K562 (cell line): ENCODE measurements at regions not wholly inside any gene's neighbourhood (a gene's known extent, or its start where the extent isn't known, plus 50 kb on each side); places are given as distances from the start of the nearest gene placed in this dataset.

Experiments
- ATAC-seq: fragments of 200-7000 bp; cut with Tn5 transposase; 3 replicates; pipeline ENCODE4 v1.9.1; 2020; ENCODE audit warnings: moderate library complexity
- BruUV-seq: library from RNA; stranded (reverse); fragments of 400-500 nt; replicated peaks from 2 replicates; lab custom pipeline; 2021; lab: Mats Ljungman, UMichigan
- CTCF ChIA-PET: fragments of 300-600 bp; formaldehyde crosslinking; extraction: SDS; loops from one replicate; lab custom pipeline; 2021; ENCODE audit warnings: low intra/inter-chr PET ratio; lab: Yijun Ruan, JAX
- POLR2A ChIA-PET: fragments of 300-600, 350-650 bp; sonication (Branson Sonifier 250); formaldehyde crosslinking; extraction: SDS; loops from one replicate; lab custom pipeline; 2021; ENCODE audit warnings: antibody characterized with exemption, inconsistent platforms; lab: Yijun Ruan, JAX
- DNase-seq, 4 experiments: peaks; one replicate each; pipeline versions ENCODE4 v3.0.0 to v3.0.0-alpha.2; 2011 to 2018; ENCODE audit warnings: low spot score in 3 of 4, mixed read lengths in 3 of 4; ENCODE audit errors: extremely low read depth in 1 of 4
- FAIRE-seq: peaks from 2 replicates; lab custom pipeline; 2011; peaks lifted over from hg19 to GRCh38; lab: Jason Lieb, UNC
- H2AFZ ChIP-seq: 2 replicates; pipeline ENCODE4 v1.6.0; 2011; ENCODE audit warnings: low read depth, low read length, control low read depth, inconsistent platforms
- H3K27ac ChIP-seq: fragments of 200-600 bp; 3 replicates; pipeline ENCODE4 v1.8.0; 2011; ENCODE audit warnings: low read depth, mild to moderate bottlenecking, control low read depth, inconsistent platforms, low read length, moderate library complexity, mixed read lengths; ENCODE audit errors: extremely low read depth
- H3K27me3 ChIP-seq, 2 experiments: fragments of 300-600 bp in 1 of 2; 2 replicates in 1 of 2; 3 replicates in 1 of 2; pipeline versions ENCODE4 v1.6.0 to v1.8.0; 2011; ENCODE audit warnings: inconsistent platforms in 2 of 2, low read length in 2 of 2, mild to moderate bottlenecking in 1 of 2, mixed read lengths in 1 of 2, moderate library complexity in 1 of 2; ENCODE audit not compliant: control insufficient read depth in 2 of 2, insufficient read depth in 2 of 2
- H3K36me3 ChIP-seq: fragments of 300-600 bp; 3 replicates; pipeline ENCODE4 v1.8.0; 2011; ENCODE audit warnings: mild to moderate bottlenecking, low read length, inconsistent platforms; ENCODE audit not compliant: control insufficient read depth, insufficient read depth
- H3K4me1 ChIP-seq, 2 experiments: fragments of 200-600 bp in 1 of 2; replicated peaks in 1 of 2; 2 replicates in 1 of 2; 3 replicates in 1 of 2; pipeline versions ENCODE4 v1.5.1 to v1.8.0; 2011; ENCODE audit warnings: inconsistent platforms in 2 of 2, low read length in 2 of 2, mild to moderate bottlenecking in 1 of 2, mixed read lengths in 1 of 2, moderate library complexity in 1 of 2; ENCODE audit not compliant: control insufficient read depth in 2 of 2, insufficient read depth in 2 of 2
- H3K4me2 ChIP-seq: 2 replicates; pipeline ENCODE4 v1.6.1; 2011; ENCODE audit warnings: low read length, control low read depth, inconsistent platforms, mixed read lengths; ENCODE audit not compliant: insufficient read depth
- H3K4me3 ChIP-seq: fragments of 200-600 bp; sonication (generic), shearing (Covaris generic); 2 replicates; pipeline ENCODE4 v1.5.1; 2016; ENCODE audit warnings: control low read depth, inconsistent platforms
- H3K79me2 ChIP-seq: fragments of 200-600 bp; 3 replicates; pipeline ENCODE4 v1.8.0; 2011; ENCODE audit warnings: low read length, inconsistent platforms; ENCODE audit not compliant: control insufficient read depth, insufficient read depth
- H3K9ac ChIP-seq, 2 experiments: 2 replicates each; pipeline versions ENCODE4 v1.6.0 to v1.6.1; 2011; ENCODE audit warnings: low read depth in 2 of 2, low read length in 2 of 2, control low read depth in 1 of 2, inconsistent platforms in 1 of 2, mild to moderate bottlenecking in 1 of 2, mixed read lengths in 1 of 2; ENCODE audit not compliant: insufficient read depth in 1 of 2
- H3K9me1 ChIP-seq: one replicate; pipeline ENCODE4 v1.6.0; 2011; ENCODE audit warnings: inconsistent platforms, mild to moderate bottlenecking, low read length, moderate library complexity; ENCODE audit not compliant: control insufficient read depth, insufficient read depth
- H3K9me3 ChIP-seq: replicated peaks from 2 replicates; pipeline ENCODE4 v1.5.1; 2011; ENCODE audit warnings: low read depth, low read length, inconsistent platforms; ENCODE audit not compliant: control insufficient read depth, insufficient read depth
- H4K20me1 ChIP-seq: replicated peaks from 2 replicates; pipeline ENCODE4 v1.6.1; 2011; ENCODE audit warnings: low read length, inconsistent platforms, mixed read lengths; ENCODE audit not compliant: control insufficient read depth, insufficient read depth
- CEBPB ChIP-seq: fragments of 450-650 bp; IDR thresholded peaks from 2 replicates; pipeline ENCODE4 v1.6.1; 2016; ENCODE audit warnings: missing genetic modification characterization, missing compliant biosample characterization
- CEBPG ChIP-seq, 3 experiments: fragments of 200-800 bp in 1 of 3; sonication (Bioruptor generic) in 1 of 3; sonication (generic) in 1 of 3; formaldehyde crosslinking in 1 of 3; IDR thresholded peaks in 2 of 3; conservative IDR thresholded peaks in 1 of 3; 2 replicates each; pipeline versions ENCODE4 v1.6.1 to v1.8.0; 2016 to 2022; ENCODE audit warnings: missing compliant biosample characterization in 2 of 3, missing genetic modification characterization in 2 of 3, mild to moderate bottlenecking in 1 of 3, missing genetic modification reagents in 1 of 3
- MXD1 ChIP-seq: fragments of 250-450 bp; sonication (Bioruptor Pico); IDR thresholded peaks from 2 replicates; pipeline ENCODE4 v1.8.0; 2021; ENCODE audit warnings: borderline replicate concordance, mild to moderate bottlenecking, moderate library complexity; ENCODE audit not compliant: poor library complexity, severe bottlenecking
- NR3C1 ChIP-seq: sonication (generic); formaldehyde crosslinking; IDR thresholded peaks from 2 replicates; pipeline ENCODE4 v1.8.1; 2022; ENCODE audit warnings: missing genetic modification reagents
- WGBS: fragments of 100-300 bp; shearing (Covaris generic); methylation state at CpG from one replicate; pipeline ENCODE4 v1.1.6; 2016; ENCODE audit warnings: low coverage, mixed read lengths; ENCODE audit not compliant: insufficient coverage; ENCODE audit errors: missing lambda C conversion rate; 5-methylcytosine and 5-hydroxymethylcytosine counted together
- in situ Hi-C: fragments of 300-500 bp; cut with MboI; formaldehyde crosslinking; loops from 4 replicates; pipeline ENCODE4 v1.15.0; 2018; ENCODE audit warnings: inconsistent platforms, mixed read lengths
- intact Hi-C: fragments of 100-400 bp; cut with micrococcal nuclease; formaldehyde crosslinking; loops from 2 replicates; pipeline ENCODE4 v1.14.2; 2022

GRCh38 chr15:58247855-58248842 is 110.0 kb downstream of the AQP9 start:
- peak; percentile 51; the same call in 1 of the 2 replicates for TF ChIP-seq CEBPG (CRISPR knock-in tag; IDR thresholded peaks at IDR 0.05)
- peak in 1 of 2 experiments; percentile 63; a peak in 2 of 4 replicates for TF ChIP-seq CEBPG (tag; conservative IDR thresholded peaks at IDR 0.05 in 1 of 2, IDR thresholded peaks at IDR 0.05 in 1 of 2)
- no peak for TF ChIP-seq NR3C1 (CRISPR knock-in tag)
- TF ChIP-seq MXD1: no peak
- TF ChIP-seq CEBPB (tag): peak; percentile 79
- TF ChIP-seq, all 486 proteins: peak for 2
- ChIA-PET POLR2A (interaction anchor here (0.7 to 0.8 kb wide), 2 partner anchors 17 to 234 kb away, joined by 3 read pairs; no protein-coding TSS in a partner anchor), CTCF (no interaction called here)
- Histone ChIP-seq H3K36me3 (no peaks in the 10 kb centered on the region), H3K4me1 (peaks cover 0 to 9% of the 10 kb centered on the region in 2 experiments; a peak in 3 of 5 replicates), H3K9me3 (no peaks in the 10 kb centered on the region), H2AFZ (no peak overlapping the region), H3K4me3 (no peak overlapping the region), H3K9ac (no peak overlapping the region), H3K9me1 (no peaks in the 10 kb centered on the region), H3K27ac (no peak overlapping the region), H3K27me3 (no peaks in the 10 kb centered on the region), H3K4me2 (no peak overlapping the region), H4K20me1 (0 out of 2 replicates have a peak, but pooled peaks cover 3% of the 10 kb centered on the region), H3K79me2 (no peaks in the 10 kb centered on the region)
- 66% methylated on average over 19 of the region's 20 CpGs for whole genome bisulfite sequencing
- DNase-seq (no peak), ATAC-seq (no peak), FAIRE-seq (no peak)
- BruUV-seq: no TSS peak
- intact Hi-C loops: no loop called here
- in situ Hi-C loops: no loop called here
